ENCODE measurements at regions not wholly inside any gene's neighbourhood (a gene's known extent, or its start where the extent isn't known, plus 50 kb on each side); places are given as distances from the start of the nearest gene placed in this dataset.
"Not testable (repeated sequence)": the region's sequence is repeated elsewhere in the genome, so short reads cannot be mapped to it uniquely, and the experiment has no call there.

DNA sequence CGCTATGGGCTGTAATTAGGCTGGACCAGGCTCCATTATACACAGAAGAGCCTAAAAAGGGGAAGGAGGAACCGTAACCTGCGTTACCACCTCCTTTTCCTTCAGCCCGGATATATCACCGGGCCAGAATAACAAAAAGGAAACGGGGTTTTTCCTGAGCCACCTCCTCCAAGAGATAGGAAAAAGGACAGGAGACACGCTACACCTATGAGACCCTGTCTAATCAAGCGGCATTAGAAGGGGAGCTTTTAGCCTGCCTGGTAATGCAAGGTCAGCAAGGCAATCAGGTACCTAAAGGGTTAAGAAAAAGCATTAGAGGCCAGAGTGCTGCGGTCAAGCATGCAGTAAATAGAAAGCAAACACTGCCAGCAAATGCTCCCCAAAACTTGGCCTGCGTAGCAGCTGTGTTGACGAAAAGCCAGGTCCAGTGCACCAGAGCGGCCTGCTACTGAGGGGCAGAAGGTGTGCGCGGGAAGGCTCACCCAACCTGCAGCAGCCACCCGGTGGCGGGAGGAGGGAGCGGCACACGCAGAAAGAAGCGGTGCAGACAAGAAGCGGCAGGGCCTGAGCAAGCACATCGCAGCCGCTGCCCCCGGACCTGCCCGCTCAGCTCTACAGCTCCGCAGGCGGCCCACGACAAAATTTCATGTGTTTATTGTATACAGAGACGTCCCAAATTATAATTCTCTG is 1466.1 kb downstream of the UQCRFS1 start:
- DNase-seq (ENCODE audit: low read depth): no peak

DNA sequence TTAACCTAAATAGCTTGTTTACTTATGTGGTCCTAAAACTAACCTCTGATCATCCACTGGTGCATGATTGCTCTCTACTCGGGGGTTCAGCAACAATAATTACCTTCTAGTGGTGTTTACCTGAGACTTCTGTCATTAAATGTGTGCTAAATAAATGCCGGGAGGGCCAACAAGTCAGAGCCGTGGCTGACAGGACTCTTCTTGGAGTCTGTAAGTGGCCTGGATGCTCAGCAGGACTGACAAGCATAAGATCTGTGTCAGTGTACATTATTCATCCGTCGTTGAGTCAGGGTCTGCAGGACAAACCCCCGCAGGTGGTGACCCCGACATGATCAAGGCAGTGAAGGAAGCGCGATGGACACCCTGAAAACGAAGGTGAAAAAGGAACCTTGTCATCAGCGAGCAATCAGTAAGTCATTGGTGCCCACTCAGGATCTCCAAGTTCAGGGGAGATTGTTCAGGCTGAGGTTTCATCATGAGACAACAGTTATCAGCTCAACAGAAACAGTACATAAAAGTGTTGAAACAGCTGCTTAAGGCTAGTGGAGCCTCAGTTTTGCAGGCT is 1466.9 kb downstream of the UQCRFS1 start:
- no peak for DNase-seq (ENCODE audit: low read depth)

DNA sequence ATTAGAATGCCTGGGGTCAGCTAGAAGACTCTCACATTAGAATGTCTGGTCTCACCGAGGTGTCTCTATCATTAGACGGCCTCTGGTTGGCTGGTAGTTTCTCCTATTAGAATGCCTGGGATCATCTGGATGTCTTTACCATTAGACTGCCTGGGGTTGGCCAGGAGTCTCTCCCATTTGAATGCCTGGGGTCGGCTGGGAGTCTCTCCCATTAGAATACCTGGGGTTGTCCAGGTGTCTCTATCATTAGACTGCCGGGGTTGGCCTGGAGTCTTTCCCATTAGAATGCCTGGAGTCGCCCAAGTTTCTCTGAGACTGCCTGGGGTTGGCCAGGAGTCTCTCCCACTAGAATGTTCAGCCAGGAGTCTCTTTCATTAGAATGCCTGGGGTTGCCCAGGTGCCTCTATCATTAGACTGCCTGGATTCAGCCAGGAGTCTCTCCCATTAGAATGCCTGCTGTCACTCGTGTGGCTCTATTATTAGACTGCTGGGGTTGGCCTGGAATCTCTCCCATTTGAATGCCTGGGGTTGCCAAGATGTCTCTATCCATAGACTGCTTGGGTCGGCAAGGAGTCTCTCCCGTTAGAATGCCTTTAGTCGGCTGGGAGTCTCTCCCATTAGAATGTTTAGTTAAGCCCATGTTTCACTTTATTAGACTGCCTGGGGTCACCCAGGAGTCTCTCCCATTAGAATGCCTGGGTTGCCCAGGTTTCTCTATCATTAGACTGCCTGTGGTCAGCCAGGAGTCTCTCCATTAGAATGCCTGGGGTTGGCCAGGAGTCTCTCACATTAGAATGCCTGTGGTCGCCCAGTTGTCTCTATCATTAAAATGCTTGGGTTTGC is 1467.8 kb downstream of the UQCRFS1 start:
- DNase-seq (ENCODE audit: low read depth): no peak

DNA sequence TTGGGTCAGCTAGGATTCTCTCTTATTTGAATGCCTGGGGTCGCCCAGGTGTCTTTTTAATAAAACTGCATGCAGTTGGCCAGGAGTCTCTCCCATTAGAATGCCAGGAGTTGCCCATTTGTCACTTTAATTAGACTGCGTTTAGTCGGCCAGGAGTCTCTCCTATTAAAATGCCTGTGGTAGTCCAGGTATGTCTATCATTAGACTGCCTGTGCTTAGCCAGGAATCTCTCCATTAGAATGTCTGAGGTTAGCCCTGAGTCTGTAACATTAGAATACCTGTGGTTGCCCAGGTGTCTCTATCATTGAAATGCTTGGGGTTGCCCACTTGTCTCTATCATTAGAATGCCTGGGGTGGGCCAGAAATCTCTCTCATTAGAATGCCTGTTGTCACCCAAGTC is 1470.9 kb downstream of the UQCRFS1 start:
- no peak for DNase-seq (ENCODE audit: low read depth)

DNA sequence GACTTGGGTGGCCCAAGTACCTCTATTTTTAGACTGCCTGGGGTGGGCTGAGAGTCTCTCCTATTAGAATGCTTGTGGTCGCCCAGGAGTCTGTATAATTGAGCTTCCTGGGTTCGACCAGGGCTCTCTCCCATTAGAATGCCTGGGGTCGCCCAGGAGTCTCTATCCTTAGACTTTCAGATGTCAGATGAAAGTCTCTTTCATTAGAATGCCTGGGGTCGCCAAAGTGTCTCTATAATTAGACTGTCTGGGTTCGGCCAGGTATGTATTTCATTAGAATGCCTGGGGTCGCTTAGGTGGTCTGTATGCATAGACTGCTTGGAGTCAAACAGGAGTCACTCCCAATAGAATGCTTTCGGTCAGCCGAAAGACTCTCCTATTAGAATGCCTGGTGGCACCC is 1471.7 kb downstream of the UQCRFS1 start:
- DNase-seq (ENCODE audit: low read depth): no peak

DNA sequence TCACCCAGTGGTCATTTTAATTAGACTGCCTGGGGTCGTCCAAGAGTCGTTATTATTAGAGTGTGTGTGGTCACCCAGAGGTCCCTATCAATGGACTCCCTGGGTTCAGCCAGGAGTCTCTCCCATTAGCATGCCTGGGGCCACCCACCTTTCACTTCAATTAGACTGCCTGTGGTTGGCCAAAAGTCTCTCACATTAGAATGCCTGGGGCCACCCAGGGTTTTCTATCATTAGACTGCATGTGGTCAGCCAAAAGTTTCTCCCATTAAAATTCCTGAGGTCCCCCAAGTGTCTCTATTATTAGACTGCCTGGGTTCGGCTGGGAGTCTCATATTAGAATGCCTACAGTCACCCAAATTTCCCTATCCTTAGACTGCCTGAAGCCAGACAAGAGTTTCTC is 1472.6 kb downstream of the UQCRFS1 start:
- DNase-seq (ENCODE audit: low read depth): no peak

DNA sequence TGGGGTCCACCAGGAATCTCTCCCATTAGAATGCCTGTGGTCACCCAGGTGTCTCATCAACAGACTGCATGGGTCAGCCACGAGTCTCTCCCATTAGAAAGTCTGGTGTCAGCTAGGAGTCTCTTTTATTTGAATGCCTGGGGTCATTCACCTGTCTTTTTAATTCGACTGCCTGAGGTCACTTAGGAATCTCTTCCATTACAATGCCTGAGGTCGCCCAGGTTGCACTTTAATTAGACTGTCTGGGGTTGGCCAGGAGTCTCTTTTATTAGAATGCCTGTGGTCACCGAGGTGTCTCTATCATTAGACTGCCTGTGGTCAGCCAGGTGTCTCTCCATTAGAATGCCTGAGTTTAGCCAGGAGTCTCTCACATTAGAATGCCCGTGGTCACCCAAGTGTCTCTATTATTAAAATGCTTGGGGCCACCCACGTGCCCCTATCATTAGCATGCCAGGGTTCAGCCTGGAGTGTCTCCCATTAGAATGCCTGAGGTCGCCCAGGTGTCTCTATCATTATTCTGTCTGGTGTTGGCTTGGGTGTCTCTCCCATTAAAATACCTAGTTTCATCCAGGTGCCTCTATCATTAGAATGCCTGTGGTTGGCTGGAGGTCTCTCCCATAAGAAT is 1474.3 kb downstream of the UQCRFS1 start:
- DNase-seq (ENCODE audit: low read depth): no peak

DNA sequence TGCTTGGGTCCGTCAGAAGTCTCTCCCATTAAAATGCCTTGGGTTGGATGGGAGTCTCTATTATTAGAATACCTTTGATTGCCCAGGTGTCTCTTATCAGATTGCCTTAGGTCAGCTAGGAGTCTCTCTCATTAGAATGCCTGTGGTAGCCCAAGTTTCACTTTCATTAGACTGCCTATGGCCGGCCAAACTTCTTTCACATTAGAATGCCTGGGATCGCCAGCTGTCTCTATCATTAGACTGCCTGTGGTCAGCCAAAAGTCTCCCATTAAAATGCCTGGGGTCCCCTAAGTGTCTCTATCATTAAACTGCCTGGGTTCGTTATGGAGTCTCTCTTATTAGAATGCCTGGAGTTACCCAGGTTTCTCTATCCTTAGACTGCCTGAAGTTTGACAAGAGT is 1476.7 kb downstream of the UQCRFS1 start:
- DNase-seq (ENCODE audit: low read depth): no peak

DNA sequence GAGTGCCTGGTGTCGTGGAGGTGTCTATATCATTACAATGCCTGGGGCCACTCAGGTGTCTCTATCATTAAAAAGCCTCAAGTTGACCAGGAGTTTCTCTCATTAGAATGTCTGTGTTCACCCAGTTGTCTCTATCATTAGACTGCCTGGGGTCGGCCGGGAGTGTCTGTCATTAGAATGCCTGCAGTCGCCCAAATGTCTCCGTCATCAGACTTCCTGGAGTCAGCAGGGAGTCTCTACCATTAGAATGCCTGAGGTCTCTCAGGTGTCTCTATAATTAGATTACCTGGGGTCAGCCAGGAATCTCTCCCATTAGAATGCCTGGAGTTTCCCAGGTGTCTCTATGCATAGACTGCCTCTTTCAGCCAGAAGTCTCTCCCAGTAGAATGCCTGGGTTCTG is 1477.6 kb downstream of the UQCRFS1 start:
- no peak for DNase-seq (ENCODE audit: low read depth)

DNA sequence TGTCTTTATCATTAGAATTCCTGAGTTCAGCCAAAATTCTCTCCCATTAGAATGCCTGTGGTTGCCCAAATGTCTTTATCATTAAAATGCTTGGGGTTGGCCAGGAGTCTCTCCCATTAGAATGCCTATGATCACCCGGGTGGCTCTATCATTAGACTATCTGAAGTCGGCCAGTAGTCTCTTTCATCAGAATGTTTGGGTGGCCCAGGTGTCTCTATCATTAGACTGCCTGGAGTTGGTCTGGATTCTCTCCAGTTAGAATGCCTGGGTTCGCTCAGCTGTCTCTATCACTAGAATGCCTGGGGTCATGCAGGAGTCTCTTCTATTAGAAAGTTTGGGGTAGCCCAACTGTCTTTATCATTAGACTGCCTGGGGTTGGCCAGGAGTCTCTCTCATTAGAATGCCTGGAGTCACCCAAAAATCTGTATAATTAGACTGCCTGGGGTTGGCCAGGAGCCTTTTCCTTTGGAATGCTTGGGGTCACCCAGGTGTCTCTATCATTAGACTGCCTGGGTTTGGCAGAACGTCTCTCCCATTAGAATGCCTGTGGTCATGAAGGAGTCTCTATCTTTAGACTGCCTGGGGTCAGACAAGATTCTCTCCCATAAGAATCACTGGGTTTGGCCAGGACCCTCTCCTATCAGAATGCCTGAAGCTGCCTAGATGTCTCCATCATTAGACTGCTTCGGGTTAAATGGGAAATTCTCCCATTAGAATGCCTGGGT is 1478.3 kb downstream of the UQCRFS1 start:
- no peak for DNase-seq (ENCODE audit: low read depth)

DNA sequence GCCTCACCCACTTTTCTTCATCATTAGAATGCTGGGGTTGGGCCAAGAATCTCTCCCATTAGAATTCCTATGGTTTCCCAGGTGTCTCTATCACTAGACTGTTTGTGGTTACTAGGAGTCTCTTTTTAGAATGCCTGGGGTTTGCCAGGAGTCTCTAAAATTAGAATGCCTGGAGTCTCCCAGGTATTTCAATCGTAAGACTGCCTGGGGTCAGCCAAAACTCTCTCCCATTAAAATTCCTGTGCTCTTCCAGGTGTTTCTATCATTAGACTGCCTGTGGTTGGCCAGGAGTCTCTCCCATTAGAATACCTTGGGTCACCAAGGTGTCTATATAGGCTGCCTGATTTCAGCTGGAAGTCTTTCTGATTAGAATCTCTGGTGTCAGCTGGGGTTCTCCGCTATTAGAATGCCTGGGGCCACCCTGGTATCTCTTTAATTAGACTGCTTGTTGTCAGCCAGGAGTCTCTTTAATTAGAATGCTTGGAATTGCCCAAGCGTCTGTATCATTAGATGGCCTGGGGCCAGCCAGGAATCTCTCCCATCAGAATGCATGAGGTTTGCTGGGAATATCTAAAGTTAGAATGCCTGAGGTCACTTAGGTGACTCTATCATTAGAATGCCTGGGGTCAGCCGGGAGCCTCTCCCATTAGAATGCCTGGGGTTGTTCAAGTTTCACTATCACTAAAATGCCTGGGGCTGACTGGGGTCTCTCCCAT is 1479.2 kb downstream of the UQCRFS1 start:
- no peak for DNase-seq (ENCODE audit: low read depth)

DNA sequence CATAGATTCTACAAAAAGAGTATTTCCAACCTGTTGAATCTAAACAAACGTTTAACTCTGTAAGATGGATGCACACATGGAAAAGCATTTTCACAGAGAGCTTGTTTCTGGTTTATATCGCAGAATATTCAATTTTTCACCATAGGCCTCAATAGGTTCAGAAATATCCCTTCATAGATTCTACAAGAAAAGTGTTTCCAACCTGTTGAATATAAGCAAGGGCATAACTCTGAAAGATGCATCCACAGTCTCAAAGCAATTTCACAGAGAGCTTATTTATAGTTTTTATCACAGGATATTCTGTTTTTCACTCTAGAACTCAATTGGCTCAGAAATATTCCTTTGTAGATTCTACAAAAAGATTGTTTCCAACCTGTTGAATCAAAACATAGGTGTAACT is 1483.6 kb downstream of the UQCRFS1 start:
- no peak for DNase-seq (ENCODE audit: low read depth)

DNA sequence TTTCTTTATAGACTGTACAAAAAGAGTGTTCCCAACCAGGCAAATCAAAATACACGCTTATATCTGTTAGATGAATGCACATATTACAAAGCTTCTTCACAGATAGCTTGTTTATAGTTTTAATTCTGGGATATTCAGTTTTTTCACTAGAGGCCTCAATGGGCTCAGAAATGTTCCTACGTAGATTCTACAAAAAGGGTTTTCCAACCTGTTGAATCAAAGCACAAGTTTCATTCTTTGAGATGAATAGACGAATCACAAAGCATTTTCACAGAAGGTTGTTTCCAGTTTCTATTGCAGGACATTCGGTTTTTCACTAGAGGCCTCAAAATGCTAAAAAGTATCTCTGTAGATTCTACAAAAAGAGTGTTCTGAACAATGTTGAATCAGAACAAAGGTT is 1490.3 kb downstream of the UQCRFS1 start:
- DNase-seq (ENCODE audit: low read depth): no peak

DNA sequence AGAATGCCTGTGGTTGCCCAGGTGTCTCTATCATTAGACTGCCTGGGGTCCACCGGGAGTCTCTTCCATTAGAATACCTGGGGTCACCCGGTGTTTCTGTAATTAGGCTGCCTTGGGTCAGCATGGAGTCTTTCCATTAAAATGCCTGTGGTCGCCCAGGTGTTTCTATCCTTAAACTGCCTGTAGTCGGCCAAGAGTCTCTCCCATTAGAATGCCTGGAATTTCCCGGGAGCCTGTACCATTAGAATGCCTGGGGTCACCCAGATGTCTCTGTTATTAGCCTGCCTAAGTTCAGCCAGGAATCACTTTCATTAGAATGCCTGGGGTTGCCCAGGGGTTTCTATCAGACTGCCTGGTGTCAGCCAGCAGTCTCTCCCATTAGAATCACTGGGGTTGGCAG is 1492.8 kb downstream of the UQCRFS1 start:
- DNase-seq (ENCODE audit: low read depth): no peak

DNA sequence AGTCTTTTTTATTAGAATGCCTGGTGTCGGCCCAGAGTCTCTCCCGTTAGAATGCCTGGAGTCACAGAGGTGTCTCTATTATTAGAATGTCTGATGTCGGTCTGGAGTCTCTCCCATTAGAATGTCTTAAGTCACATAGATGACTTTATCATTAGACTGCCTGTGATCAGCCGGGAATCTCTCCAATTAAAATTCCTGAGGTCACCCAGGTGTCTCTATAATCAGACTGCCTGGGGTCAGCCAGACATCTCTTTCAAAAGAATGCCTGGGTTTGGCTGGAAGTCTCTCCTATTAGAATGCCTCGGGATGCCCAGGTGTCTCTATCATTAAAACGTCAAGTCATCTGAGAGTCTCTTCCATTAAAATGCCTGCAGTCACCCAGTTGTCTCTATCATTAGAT is 1493.9 kb downstream of the UQCRFS1 start:
- DNase-seq (ENCODE audit: low read depth): no peak

DNA sequence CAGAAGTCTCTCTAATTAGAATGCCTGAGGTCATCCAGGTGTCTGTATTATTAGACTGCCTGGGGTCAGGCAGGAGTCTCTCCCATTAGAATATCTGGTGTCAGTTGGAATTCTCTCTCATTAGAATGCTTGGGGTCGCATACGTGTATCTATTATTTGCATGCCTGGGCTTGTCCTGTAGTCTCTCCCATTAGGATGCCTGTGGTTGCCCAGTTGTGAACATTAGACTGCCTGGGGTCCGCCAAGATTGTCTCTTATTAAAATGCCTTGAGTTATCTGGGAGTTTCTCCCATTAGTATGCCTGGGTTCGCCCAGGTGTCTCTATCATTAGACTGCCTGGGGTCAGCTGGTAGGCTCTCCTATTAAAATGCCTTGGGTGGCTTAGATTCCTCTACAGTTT is 1494.7 kb downstream of the UQCRFS1 start:
- no peak for DNase-seq (ENCODE audit: low read depth)

DNA sequence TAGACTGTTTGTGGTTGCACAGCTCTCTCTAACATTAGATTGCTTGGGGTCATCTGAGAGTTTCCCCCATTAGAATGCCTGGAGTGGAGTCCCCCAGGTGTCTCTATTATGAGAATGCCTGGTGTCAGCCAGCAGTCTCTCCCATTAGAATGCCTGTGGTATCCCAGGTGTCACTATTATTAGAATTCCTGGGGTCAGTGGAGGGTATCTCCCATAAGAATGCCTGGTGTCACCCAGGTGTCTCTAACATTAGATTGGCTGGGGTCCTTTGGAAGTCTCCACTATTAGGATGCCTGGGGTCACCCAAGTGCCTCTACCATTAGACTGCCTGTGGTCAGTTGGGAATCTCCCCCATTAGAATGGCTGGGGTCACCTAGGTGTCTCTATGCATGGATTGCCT is 1495.1 kb downstream of the UQCRFS1 start:
- no peak for DNase-seq (ENCODE audit: low read depth)

DNA sequence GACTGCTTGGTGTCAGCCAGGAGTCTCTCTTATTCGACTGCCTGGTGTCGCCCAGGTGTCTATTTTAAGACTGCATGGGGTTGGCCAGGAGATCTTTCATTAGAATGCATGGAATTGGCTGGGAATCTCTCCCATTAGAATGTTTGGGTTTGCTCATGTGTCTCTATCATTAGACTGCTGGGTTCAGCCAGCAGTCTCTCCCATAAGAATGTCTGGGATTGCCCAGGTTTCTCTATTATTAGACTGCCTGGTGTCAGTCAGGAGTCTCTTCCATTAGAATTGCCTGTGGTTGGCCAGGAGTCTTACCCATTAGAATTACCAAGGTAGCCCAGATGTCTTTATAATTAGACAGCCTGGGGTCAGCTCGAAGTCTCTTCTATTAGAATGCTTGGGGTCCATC is 1496.0 kb downstream of the UQCRFS1 start:
- no peak for DNase-seq (ENCODE audit: low read depth)

DNA sequence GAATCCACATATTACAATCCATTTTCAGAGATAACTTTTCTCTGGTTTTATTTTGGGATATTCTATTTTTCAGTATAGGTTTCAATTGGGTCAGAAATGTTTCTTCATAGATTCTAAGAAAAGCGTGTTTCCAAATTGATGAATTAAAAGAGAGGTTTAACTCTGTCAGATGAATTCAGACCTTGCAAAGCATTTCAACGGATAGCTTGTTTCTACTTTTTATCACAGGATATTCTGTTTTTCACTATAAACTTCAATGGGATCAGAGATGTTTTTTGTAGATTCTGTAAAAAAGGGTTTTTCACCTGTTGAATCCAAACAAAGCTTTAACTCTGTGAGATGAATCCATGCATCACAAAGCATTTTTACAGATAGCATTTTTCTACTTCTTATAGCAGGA is 1498.1 kb downstream of the UQCRFS1 start:
- DNase-seq (ENCODE audit: low read depth): no peak

DNA sequence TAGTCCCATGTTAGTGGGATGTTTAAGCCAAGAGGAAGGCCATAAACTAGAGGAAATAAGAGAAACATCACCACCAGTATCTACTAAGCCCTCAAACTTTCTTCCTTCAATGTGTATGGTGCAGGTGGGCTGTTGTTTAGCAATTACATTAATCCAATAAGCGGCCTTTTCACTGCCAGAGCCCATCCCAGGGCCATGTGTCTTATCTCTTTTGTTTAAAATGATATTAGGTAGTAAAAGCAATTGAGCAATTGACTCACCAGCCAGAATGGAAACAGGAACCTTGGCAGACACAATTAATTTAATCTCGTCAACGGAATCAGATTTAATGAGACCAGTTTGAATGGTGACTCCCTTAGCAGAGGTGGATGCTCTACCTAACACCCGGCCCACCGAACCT is 1503.5 kb downstream of the UQCRFS1 start:
- no peak for DNase-seq (ENCODE audit: low read depth)

DNA sequence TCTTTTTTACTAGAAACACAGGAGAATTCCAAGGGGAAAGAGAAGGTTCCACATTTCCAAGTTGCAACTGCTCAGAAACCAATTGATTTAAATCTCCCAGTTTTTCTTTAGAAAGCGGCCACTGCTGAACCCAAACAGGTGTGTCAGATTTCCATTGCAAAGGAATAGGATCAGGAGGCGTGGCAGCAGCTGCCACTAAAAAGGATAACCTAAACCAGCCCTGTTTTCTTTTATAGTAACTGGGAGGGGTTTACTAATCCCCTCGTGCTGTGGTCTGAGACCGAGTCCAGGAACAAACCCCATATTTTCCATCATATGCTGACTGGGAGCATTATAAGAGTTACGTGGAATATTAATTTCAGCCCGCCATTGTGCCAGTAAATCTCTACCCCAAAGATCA is 1504.0 kb downstream of the UQCRFS1 start:
- not testable (repeated sequence) for DNase-seq (ENCODE audit: low read depth)

DNA sequence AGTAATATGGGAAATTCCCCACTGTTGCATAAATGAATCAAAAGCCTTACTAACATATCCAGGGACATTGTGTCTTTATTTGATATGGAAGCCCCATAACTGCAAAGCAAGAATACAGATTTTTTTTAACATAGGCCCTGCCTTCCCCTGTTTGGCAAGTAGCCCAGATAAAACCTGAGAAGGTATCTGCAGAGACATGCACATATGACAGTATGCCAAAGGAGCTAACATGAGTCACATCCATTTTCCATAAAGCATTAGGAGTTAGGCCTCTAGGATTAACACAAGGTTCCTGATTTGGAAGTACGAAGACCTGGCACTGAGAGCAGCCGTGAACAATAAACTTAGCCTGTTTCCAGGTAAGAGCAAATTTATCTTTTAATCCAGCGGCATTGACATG is 1505.9 kb downstream of the UQCRFS1 start:
- not testable (repeated sequence) for DNase-seq (ENCODE audit: low read depth)

Measured in CMK (cell line).